ENCODE measurements at regions not wholly inside any gene's neighbourhood (a gene's known extent, or its start where the extent isn't known, plus 50 kb on each side); places are given as distances from the start of the nearest gene placed in this dataset.
"Not testable (repeated sequence)": the region's sequence is repeated elsewhere in the genome, so short reads cannot be mapped to it uniquely, and the experiment has no call there.

DNA sequence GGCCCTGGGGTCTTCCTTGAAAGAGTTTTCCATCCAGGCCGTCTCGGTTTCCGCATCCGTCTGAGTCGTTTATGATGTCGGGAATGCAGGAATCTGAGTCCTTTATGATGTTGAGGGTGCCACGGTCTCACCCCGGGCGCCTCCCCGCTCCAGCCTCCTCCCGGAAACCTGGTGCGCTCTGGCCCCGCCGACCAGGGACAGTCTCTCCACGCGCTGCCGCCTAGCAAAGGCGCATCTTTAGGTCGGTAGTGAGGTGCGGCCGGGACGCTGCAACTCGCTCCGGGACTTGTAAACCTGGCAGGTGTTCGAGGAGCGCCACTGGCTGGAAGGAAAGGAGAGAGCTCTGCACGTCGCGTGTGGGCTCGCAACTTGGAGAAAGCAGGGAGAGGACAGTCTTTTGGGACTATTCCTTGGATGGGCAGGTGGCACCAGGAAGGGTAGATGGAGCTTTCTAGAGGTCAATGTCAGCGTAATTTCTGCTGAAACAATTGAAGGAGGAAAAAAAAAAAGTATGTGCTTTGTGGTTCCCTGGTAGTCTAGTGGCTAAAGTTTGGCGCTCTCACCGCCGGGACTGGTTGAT is 132.0 kb downstream of the FAM72B start:
- not testable (repeated sequence) for DNase-seq

GRCh38 chr1:121054928-121055327 is 129.2 kb downstream of the FAM72B start:
- DNase-seq: not testable (repeated sequence)

DNA sequence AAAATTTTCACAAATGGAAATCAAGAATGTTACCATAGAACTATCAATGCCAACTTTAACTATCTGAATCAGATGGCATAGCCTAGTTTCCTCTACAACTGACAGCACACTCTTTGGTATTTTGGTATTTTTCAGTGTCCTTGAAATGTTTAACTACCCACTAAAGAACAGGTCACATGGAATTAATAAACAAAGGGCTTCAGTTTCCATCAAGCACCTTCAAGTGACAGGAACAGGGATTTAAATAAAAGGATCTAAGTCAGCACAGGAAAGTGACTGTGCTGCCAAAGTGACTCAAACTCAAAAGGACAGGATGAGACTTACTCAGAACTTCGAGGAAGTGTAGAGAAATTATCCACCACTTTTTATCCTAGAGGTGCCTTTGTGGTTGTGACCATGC is 117.2 kb downstream of the FAM72B start:
- DNase-seq: not testable (repeated sequence)

GRCh38 chr1:121068738-121069499 is 115.2 kb downstream of the FAM72B start:
- not testable (repeated sequence) for DNase-seq

DNA sequence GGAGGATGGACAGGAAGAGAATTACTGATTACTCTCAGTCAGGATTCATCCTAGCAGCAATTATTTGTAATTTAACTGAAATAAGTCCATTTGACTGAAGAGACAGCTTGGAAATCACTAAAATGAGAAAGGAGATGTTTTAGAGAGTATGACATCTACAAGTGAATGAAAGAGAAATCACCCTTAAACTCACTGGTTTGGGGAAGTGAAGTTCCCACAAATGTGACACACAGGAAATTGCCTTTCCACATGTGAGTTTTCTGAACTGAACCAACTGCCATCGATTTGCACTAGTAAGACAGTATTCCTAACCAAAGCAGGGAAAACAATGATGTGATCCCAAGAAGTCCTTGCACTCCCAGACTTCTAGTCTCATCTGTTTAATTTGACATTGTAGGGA is 110.3 kb downstream of the FAM72B start:
- DNase-seq: not testable (repeated sequence)

GRCh38 chr1:121075254-121075805 is 108.8 kb downstream of the FAM72B start:
- not testable (repeated sequence) for DNase-seq

DNA sequence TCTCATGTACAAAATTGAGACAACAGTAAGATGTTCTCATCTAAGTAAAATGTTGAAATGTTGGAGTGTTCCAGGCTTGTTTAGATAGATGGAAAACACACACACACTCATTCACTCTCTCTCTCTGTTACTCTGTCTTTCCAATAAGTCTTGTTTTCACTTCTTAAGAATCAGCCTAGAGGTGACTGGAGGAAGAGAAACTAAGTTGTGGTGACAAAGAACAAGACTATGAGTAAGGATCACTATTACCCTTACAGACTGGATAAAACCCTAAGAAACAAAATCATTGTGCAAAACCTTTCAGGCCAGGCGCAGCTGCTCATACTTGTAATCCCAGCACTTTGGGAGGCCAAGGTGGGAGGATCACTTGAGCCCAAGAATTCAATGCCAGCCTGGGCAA is 107.5 kb downstream of the FAM72B start:
- DNase-seq: not testable (repeated sequence)

- not testable (repeated sequence) for DNase-seq
These were observed 104.5 kb downstream of the FAM72B start for GRCh38 chr1:121079655-121080054.

DNA sequence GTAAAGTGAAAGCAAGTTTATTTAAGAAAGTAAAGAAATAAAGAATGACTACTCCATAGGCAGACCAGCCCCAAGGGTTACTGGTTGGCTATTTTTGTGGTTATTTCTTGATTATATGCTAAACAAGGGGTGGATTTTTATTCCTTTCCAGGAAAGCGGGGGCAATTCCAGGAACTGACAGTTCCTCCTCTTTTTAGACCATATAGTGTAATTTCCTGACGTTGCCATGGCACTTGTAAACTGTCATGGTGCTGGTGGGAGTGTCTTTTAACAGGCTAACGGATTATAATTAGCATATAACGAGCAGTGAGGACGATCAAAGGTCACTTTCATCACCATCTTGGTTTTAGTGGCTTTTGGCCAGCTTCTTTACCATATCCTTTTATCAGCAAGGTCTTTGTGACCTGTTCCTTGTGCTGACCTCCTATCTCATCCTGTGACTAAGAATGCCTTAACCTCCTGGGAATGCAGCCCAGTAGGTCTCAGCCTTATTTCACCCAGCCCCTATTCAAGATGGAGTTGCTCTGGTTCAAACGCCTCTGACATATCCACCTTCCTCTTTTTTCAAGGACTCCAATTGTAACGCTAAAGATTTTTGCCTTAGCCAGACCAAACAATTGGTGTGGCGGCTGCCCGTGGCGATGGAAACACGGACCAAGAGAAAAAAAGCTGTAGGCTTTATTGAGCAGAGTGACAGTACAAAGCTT is 103.8 kb downstream of the FAM72B start:
- not testable (repeated sequence) for DNase-seq

GRCh38 chr1:121080904-121081264 is 103.3 kb downstream of the FAM72B start:
- not testable (repeated sequence) for DNase-seq

DNA sequence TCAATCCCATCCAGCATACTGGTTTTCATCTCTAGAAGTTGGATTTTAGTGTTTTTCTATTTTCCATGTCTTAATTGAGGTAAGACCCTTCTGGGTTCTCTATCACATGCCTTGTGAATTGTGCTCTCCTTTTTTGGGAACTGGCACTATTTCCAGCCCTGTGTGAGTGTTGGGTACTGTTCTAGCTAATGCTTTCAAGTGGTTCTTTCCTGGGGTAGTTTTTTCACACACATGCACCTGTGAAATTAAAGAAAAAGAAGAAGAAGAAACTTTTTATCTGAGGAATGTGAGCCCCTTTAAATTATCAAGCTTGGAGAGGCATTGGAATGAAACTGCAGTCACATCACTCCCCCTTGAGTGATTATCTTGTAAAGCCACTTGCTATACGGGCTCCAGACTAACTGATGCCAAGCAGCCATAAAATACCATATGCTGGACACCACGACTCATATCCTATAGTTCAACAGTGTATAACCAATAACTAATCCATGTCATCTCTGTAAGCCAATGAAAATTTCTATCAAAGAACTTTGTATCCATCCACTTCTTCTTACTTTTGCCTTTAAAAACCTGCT is 102.4 kb downstream of the FAM72B start:
- DNase-seq: not testable (repeated sequence)

DNA sequence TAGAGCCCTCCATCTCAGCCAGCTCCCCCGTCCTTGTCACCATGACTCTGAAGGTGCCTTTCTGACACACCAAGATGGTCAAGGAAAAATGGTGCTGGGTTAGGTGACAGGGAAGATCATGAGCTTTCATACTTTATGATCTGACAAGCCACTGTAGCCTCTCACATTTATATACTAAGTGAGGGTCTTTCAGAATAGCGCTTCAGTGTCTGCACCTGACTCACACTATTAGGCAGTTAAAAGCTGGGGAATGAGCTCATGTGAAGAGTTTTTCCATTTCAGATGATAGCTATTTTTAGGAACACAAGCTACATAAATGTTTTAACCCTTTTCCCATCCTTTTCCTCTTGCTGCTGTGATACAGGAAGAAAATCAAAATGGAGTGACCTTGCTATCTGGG is 101.1 kb downstream of the FAM72B start:
- DNase-seq: not testable (repeated sequence)

- DNase-seq: not testable (repeated sequence)
These were observed 97.9 kb downstream of the FAM72B start for GRCh38 chr1:121086249-121086648.

- not testable (repeated sequence) for DNase-seq
These were observed 96.9 kb downstream of the FAM72B start for GRCh38 chr1:121087221-121087620.

DNA sequence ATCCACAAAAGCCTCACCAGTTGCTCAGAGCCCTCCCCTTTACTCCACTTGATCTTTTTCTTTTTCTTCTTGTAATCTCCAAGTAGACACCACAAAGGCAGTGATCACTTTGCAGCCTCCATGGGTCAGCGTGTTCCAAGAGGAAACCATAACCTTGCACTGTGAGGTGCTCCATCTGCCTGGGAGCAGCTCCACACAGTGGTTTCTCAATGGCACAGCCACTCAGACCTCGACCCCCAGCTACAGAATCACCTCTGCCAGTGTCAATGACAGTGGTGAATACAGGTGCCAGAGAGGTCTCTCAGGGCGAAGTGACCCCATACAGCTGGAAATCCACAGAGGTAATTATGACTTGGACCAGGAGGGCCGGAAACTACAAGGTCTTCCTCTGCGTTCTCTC is 95.6 kb downstream of the FAM72B start:
- not testable (repeated sequence) for DNase-seq

DNA sequence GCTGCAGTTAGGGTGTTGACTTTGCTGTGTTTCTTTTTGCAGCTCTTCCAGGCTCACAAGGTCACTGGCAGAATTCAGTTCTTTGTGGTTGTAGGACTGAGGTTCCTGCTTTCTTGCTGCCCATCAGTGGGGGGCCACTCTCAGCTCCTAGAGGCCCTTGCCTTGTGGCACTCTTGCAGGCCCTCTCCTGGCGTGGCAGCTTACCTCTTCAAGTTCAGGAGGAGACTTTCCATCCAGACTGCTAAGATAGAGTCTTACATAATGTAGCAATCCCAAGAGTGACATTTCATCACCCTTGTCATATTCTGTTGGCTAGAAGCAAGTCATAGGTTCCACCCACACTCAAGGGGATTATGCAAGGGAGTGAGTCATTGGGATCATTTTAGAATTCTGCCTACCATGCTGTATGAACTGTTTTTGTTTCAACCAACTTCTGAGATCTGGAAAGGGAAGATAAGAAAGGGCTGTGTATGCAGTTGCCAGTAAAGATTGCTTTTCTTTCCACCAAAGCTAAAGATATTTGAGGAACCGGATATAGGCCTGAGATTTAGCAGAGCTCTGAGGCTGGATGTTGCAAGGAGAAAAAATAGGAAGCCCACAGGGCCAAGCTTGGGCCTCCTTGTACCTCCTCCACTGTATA is 91.7 kb downstream of the FAM72B start:
- not testable (repeated sequence) for DNase-seq

GRCh38 chr1:121095014-121095413 is 89.1 kb downstream of the FAM72B start:
- DNase-seq: not testable (repeated sequence)

GRCh38 chr1:121097127-121097866 is 86.8 kb downstream of the FAM72B start:
- DNase-seq: peak; percentile 40

DNA sequence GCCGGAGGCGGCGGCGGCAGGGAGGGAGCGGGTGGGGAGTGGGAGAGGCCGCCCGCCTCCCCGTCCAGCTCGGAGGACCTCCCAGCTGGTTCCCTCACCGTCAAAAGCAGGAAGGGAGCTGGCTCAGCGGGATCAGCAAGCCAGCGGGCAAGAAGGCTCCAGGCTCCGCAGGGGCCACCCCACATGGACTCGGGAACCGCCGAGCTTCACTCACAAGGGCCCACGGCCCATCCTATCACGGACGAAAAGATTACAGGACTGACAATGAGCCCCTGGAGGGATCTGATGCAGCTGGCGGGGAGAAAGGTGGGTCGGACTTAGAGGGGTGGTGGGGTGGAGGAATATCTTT is 86.3 kb downstream of the FAM72B start:
- not testable (repeated sequence) for DNase-seq

DNA sequence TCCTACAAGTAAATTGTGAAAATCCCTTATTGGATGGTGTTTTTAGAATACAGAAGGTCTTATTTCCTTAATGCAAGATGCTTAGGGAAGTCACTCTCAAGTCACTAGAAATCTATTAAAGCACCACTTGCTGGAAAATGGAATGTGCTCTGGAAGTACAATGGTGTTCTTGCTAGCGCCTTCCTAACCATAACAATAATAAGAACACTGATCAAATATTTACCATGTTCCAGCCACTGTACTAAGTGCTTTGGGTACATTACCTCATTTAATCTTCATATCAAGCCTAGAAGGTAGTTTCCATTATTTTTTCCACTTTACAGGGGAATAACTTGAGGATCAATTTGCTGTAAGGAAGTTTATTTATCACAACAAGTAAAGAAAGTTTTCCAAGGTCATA is 75.1 kb downstream of the FAM72B start:
- not testable (repeated sequence) for DNase-seq

- not testable (repeated sequence) for DNase-seq
These were observed 67.4 kb downstream of the FAM72B start for GRCh38 chr1:121116522-121117297.
